Heart left ventricle (tissue), 16 donors: ENCODE measurements at regions not wholly inside any gene's neighbourhood (a gene's known extent, or its start where the extent isn't known, plus 50 kb on each side); places are given as distances from the start of the nearest gene placed in this dataset.

Source experiments
- ATAC-seq, 4 donors: fragments of 200-7000 bp; cut with Tn5 transposase; one replicate each; pipeline ENCODE4 v1.9.1; 2020 to 2022; ENCODE audit warnings: moderate library complexity in 4 of 4, mild to moderate bottlenecking in 3 of 4, moderate number of reproducible peaks in 1 of 4
- DNase-seq, 5 donors: peaks; one replicate each; pipeline ENCODE4 v3.0.0-alpha.2; 2020
- H3K27ac ChIP-seq, 12 donors: fragments of 200-600 bp; sonication (generic) in 4 of 12; one replicate each; pipeline versions ENCODE4 v1.5.0 to v1.8.0; 2016 to 2022; ENCODE audit warnings: mild to moderate bottlenecking in 2 of 12
- H3K27me3 ChIP-seq, 9 donors: fragments of 200-600 bp; sonication (generic) in 2 of 9; one replicate each; pipeline versions ENCODE4 v1.5.1 to v1.8.0; 2016 to 2022; ENCODE audit warnings: mild to moderate bottlenecking in 3 of 9
- H3K36me3 ChIP-seq, 9 donors: fragments of 200-600 bp; sonication (generic) in 2 of 9; one replicate each; pipeline versions ENCODE4 v1.5.0 to v1.8.0; 2018 to 2022; ENCODE audit warnings: mild to moderate bottlenecking in 2 of 9
- H3K4me1 ChIP-seq, 12 donors: fragments of 200-600 bp; sonication (generic) in 4 of 12; one replicate each; pipeline versions ENCODE4 v1.5.0 to v1.8.0; 2016 to 2022; ENCODE audit warnings: mild to moderate bottlenecking in 3 of 12
- H3K4me3 ChIP-seq, 12 donors: fragments of 200-600 bp; sonication (generic) in 4 of 12; one replicate each; pipeline versions ENCODE4 v1.5.0 to v1.8.0; 2017 to 2022; ENCODE audit warnings: mild to moderate bottlenecking in 9 of 12, moderate library complexity in 4 of 12
- H3K9me3 ChIP-seq, 12 donors: fragments of 200-600 bp; sonication (generic) in 4 of 12; one replicate each; pipeline versions ENCODE4 v1.5.0 to v1.8.0; 2016 to 2022; ENCODE audit warnings: mild to moderate bottlenecking in 1 of 12
- CTCF ChIP-seq, 12 donors: fragments of 200-600 bp; sonication (generic) in 4 of 12; IDR thresholded peaks; one replicate each; pipeline versions ENCODE4 v1.5.0 to v1.8.0; 2018 to 2022; ENCODE audit warnings: antibody characterized with exemption in 12 of 12, mild to moderate bottlenecking in 5 of 12
- POLR2A ChIP-seq, 2 donors: fragments of 450-650 bp; IDR thresholded peaks; one replicate each; pipeline ENCODE4 v1.6.1; 2017; ENCODE audit warnings: antibody characterized with exemption in 2 of 2, mild to moderate bottlenecking in 2 of 2, moderate library complexity in 2 of 2
- whole genome bisulfite sequencing, 4 donors: extraction: QIAGEN DNeasy Blood & Tissue Kit in 2 of 4; methylation state at CpG; one replicate each; pipeline versions ENCODE4 v1.1.5 to v1.1.7; 2013 to 2018; 5-methylcytosine and 5-hydroxymethylcytosine counted together
- intact Hi-C, 10 donors: fragments of 100-400 bp; cut with DNase I; formaldehyde crosslinking; loops; one replicate each; pipeline versions ENCODE4 v1.11.1 to v1.14.2; 2022
- donor health status: ischemic (EF 13 %, LVEDD 7.1; RV severe dilation, severe dysfunction).
- donor health status: healthy with polysubstance abuse.
- donor health status: DM: no; HTN: yes; CAD: no.
- donor health status: DM: no; HTN: no; CAD: no.
- donor health status: ischemic (EF 25% LVEDD 6.9; RV normal size, moderate dysfunction).
- donor health status: ischemic (EF 25% LVEDD 5.7; RV mildly dilated, moderate dysfunction).
- donor health status: healthy.
- donor health status: DM: yes; HTN: yes; CAD: no.
- donor health status: ischemic (EF 35%, LVEDD 5.7; RV mildly dilated, moderate dysfunction).
- donor health status: nonischemic (EF 11% LVEDD 7.7; RV severe dilation, severe dysfunction).
- donor health status: DM: yes; HTN: yes; CAD: no.
- donor health status: PGD.
- donor health status: ischemic (EF 29% LVEDD 5.4; RV normal size, mild dysfunction).
- donor health status: nonischemic (EF 23%, LVEDD 6.1; RV moderate dilation, normal function).

- Histone ChIP-seq H3K4me1 (peaks cover 0 to 4% (median 0%) of the 10 kb centered on the region in 12 donors), H3K27me3 (peaks cover 0 to 16% (median 4%) of the 10 kb centered on the region in 9 donors), H3K27ac (no peak overlapping the region), H3K36me3 (no peaks in the 10 kb centered on the region), H3K9me3 (peaks cover 0 to 3% (median 0%) of the 10 kb centered on the region in 12 donors), H3K4me3 (no peak overlapping the region)
- ATAC-seq (no peak), DNase-seq (peak in 1 of 5 donors; percentile 10)
- 70 to 76% (median 74%) methylated on average over 4 of the region's 4 CpGs for WGBS, 4 donors
- TF ChIP-seq POLR2A (IDR thresholded peaks at IDR 0.05) (no peak), CTCF (IDR thresholded peaks at IDR 0.05) (no peak)
- intact Hi-C loops: no loop called here
These were observed 240.7 kb downstream of the FOXD2 start for GRCh38 chr1:47678464-47678980.

GRCh38 chr1:47679301-47679791 is 241.5 kb downstream of the FOXD2 start:
- 30 to 46% (median 40%) methylated on average over 4 to 6 of the region's 6 CpGs for WGBS, 4 donors
- H3K4me3 ChIP-seq: no peak overlapping the region
- H3K9me3 ChIP-seq: no peaks in the 10 kb centered on the region
- peak in 3 of 4 donors; percentile 10 to 44 (median 19) for ATAC-seq
- TF ChIP-seq CTCF (IDR thresholded peaks at IDR 0.05): no peak
- TF ChIP-seq POLR2A (IDR thresholded peaks at IDR 0.05): no peak
- H3K27ac ChIP-seq: no peak overlapping the region
- intact Hi-C loops: no loop called here
- H3K4me1 ChIP-seq: peaks cover 0 to 4% (median 0%) of the 10 kb centered on the region in 12 donors
- DNase-seq: peak in 1 of 5 donors; percentile 16
- H3K27me3 ChIP-seq: peaks cover 0 to 16% (median 4%) of the 10 kb centered on the region in 9 donors
- H3K36me3 ChIP-seq: no peaks in the 10 kb centered on the region

GRCh38 chr1:47679826-47680225 is 242.0 kb downstream of the FOXD2 start:
- intact Hi-C loops: no loop called here
- Histone ChIP-seq H3K4me3 (no peak overlapping the region), H3K9me3 (no peaks in the 10 kb centered on the region), H3K4me1 (peaks cover 0 to 4% (median 0%) of the 10 kb centered on the region in 12 donors), H3K27ac (no peak overlapping the region), H3K36me3 (no peaks in the 10 kb centered on the region), H3K27me3 (peaks cover 0 to 17% (median 4%) of the 10 kb centered on the region in 9 donors)
- WGBS, 4 donors: 85 to 90% (median 87%) methylated on average over 7 of the region's 7 CpGs
- no peak for TF ChIP-seq CTCF (IDR thresholded peaks at IDR 0.05)
- TF ChIP-seq POLR2A (IDR thresholded peaks at IDR 0.05): no peak
- ATAC-seq: no peak
- DNase-seq: peak in 1 of 5 donors; percentile 14

GRCh38 chr1:47680815-47681475 is 243.1 kb downstream of the FOXD2 start:
- peak in 1 of 5 donors; percentile 3 for DNase-seq
- WGBS, 4 donors: 82 to 84% (median 83%) methylated on average over 10 of the region's 10 CpGs

More at GRCh38 chr1:47680815-47681475, 243.1 kb downstream of the FOXD2 start:
- Histone ChIP-seq H3K4me1 (peaks cover 0 to 4% (median 0%) of the 10 kb centered on the region in 12 donors), H3K27ac (no peak overlapping the region), H3K9me3 (no peaks in the 10 kb centered on the region), H3K4me3 (no peak overlapping the region), H3K36me3 (no peaks in the 10 kb centered on the region), H3K27me3 (peaks cover 0 to 18% (median 4%) of the 10 kb centered on the region in 9 donors)
- no peak for ATAC-seq
- TF ChIP-seq CTCF (IDR thresholded peaks at IDR 0.05) (no peak), POLR2A (IDR thresholded peaks at IDR 0.05) (no peak)
- intact Hi-C loops: no loop called here
